HG03354 (cell line): ENCODE measurements at regions not wholly inside any gene's neighbourhood (a gene's known extent, or its start where the extent isn't known, plus 50 kb on each side); places are given as distances from the start of the nearest gene placed in this dataset.

Experiments used
- ATAC-seq: cut with Tn5 transposase; IDR thresholded peaks from one replicate; pipeline ENCODE4 v1.9.1; 2021; ENCODE audit warnings: mild to moderate bottlenecking; ENCODE audit not compliant: unreplicated experiment, poor library complexity, severe bottlenecking

DNA sequence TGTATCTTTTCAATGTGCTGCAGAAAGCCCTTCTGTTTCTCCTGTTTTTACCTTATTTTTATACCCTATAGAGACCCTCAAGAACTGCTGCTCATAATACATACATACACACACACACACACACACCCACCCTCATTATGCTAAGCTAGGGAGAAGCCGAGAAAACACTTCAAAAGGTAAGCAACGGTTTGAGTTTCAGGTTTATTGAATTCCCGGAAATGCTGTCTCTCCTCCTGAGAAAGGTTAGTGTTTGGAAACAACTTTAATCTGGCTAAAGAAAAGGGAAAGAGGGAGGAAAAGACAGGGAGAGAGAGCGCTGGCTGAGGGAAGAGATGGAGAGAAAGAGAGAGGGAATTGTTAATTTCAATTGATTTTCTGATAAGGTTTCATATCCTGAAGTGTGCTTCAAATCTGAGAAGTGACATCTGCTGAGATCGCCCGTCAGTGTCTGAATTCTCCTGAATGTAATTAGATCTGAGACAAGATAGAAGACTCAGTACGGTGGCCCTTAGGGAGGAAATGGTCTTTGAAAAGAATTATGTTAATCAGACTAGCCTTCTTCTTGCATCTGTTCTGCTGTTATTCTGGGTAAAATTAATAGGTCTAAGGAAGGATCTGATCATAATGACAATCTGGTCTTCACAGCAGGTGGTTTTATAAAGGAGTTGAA lies 169.1 kb downstream of the NXPE2 start:
- ATAC-seq: no peak

DNA sequence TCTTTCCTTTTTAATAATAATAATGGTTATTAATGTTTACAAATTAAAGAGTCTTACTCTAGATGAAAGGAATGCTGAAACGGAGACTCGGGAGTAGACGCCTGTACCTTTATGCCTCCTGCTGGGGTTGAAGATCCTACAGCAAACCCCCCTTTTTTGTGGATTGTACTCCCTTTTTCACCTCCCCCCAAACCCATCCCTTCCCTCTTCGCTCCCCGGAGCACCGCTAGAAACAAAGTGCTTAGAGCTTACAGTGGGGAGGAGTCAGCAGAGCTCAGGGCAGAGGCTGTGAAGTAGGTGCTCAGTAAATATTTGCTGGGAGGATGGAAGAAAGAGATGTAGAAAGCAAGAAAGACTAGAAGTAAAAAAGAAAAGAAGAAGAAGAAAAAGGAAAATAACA lies 169.7 kb downstream of the NXPE2 start:
- ATAC-seq: no peak

DNA sequence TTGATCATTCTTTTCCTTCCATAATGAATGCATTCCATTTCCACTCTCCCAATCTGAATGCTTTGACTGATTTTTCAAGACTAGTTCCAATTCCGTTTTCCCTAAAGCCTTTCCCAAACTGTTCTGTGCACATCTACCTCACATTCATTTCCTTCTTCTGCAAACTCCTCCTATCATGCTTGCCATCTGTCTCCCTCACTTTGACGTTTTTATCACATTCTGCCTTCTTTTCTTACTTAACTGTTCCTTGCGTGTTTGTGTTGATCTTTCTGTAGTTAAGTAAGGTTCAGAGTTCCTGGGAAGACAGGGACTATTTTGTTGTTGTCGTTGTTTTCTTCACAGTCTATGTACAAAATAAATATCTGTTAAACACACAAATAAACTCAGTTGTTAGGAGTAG lies 179.0 kb downstream of the NXPE2 start:
- no peak for ATAC-seq

DNA sequence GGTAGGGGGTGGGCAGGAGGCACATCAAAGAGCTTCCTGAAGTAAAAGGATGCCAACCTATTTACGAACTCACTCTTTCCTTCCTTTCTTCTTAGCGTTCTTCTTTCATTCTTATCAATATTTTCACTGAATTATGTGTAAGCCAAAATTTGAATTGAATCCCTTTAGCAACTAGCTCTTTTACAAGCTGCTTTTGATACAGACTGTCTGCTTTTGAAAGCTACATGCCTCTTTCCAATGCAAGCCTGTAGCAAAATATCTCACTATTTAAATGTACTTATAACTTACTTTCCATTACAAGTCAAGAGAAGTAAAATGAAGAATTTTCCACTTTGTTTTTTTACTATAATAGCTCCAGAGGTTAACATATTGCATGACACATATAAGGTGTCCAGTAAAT lies 186.6 kb downstream of the NXPE2 start:
- ATAC-seq: no peak

DNA sequence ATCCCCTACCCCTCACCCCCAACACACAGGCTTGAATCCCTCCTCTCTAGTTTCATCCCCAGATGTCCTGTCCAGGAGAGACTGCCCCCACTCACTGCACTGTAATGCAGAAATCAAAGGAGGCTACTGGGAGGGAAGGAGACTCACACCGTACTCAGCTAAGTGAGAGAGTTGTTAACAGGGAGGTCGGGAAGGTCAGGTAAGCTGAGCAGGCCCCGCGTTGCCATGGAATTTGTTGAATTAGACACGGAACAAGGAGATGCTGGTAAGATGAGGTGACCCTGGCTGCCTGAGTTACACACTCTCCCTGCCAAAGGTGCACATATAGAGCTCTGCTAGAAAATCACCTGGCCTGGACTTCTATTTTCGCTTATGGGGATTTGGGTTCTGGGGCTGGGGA lies 197.9 kb downstream of the NXPE2 start:
- no peak for ATAC-seq

DNA sequence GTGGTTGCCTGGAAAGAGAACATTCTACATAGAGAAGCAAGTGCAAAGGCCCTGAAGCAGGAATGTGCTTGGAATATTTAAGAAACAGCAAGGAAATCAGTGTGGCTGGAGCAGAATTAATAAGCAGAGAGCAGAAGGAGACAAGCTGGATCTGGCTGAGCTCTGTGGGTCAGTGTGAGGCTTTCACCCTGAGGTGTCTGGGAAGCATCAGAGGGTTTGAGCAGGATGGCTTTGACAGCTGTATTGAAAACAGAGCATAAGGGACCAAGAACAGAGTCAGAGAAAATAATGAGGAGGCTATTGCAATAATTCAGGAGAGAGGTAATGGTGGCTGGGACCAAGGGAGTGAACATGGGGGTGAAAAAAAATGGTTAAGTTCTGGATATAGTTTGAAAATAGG lies 199.6 kb downstream of the NXPE2 start:
- ATAC-seq: no peak

DNA sequence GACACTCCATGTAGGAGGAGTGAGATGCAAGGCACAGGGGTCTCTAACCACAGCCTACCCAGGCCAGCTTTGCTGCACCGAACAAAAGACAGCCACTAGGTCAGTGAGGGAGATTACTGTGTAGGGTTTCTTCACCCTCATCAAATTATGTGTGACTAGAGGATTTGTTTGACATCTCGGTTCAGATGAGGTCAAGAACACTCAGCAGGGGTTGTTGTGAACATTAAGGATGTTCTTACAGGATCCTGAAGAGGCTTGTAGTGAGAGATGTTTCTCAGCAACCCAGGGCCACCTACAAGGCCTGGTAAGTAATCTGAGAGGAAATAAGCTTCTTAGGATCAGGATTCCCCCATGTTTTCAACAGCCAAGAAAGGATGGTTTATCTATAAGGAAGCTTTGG lies 202.1 kb downstream of the NXPE2 start:
- no peak for ATAC-seq

DNA sequence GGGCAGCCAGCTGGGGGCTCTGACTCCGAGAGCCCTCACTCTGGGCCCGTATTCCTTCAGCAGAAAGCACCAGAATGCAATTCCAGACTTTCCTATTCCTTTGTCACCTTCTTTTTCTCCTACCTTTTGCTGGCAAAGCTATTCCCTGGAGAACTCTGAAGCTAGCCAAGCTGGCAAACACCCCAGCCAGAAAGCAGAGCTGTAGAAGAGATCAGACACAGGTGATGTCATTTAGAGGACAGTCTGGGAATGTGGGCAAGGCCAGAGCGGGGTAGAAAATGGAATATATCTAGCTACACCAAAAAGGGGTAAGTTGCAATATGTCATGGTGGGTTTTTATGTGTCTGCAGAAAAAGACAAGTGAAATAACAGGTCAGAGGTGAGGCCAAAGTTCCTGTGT lies 205.1 kb downstream of the NXPE2 start:
- no peak for ATAC-seq

DNA sequence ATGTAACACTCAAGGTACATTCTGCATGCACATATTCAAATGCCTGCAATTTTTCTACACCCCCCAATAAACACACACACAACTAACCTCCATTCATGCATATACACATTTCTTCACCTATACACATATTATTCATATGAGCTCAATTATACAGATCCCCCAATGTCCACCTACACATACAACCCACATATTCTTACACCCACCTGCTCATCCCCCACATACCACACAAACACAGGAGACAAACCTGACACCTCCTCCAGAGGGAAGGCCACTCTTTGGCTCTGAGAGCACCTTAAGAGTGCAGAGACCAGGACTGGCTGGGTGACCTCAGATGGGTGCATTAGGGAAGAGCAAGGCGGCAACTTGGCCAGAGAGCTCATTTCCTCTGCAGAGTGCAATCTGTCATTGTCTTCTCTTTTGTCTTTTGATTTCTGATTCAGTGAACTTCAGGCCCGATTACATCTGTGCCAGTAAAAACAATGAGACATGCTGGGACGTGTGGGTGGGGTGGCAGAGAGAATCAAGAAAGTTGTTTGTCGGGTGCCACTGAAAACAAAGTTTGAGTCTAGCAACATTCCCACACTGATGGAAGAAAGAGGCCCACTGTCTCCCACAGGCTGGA lies 208.4 kb downstream of the NXPE2 start:
- no peak for ATAC-seq

DNA sequence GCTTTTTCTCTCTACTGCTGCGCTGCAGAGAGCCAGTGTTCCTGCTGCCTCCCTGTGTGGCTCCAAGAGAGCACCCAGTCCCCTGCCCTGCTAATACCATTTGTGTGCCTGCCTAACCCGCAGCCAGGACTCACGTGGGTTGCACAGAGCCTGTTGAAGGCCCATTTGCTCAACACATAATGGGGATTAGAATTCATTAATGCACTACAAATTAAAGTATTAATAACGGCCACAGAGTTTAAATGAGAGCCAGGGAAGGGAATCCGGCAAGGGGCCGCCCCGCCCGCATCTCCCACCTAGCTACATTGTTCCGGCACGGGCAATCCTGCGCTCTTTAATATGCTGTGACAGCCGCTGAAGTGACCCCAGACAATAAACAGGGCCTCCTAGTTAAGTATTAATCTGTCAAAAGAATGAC lies 211.3 kb downstream of the NXPE2 start:
- no peak for ATAC-seq

DNA sequence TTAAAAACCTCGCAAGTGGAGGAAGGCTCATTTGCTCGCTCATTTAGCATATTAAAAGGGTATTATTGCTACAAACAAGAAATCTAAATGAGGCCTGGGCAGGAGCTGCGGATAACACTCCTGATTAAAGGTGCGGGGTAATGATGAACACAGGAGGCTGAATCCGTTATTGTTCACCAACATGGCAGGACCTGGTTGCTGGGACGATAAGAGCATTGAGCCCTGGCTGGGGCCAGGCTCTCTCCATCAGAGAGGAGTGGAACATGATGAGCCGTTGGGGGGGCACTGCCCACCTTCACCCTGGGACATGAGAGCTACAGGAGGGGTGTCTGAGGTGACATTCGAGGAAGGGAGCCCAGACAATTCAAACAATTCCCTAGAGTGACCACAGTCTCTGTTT lies 211.7 kb downstream of the NXPE2 start:
- ATAC-seq: no peak

DNA sequence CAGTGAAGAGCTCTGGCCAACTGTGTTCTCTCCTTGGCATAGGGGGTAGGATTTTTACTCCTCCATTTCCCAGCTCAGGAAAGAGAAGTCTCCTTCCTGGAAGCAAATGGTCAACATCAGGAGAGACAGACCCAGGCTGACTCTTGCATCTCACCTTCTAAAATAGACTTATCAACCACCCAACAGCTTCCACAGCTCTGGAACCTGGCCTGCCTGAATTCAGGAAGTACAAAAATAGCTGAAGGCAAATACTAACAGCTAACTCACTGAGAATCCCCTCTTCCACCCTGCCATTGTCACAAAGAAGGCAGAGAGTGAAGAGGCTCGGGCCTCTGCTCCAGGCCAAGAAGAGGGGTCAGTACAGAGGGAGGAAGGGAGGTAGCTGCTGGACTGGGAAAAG lies 213.6 kb downstream of the NXPE2 start:
- no peak for ATAC-seq

DNA sequence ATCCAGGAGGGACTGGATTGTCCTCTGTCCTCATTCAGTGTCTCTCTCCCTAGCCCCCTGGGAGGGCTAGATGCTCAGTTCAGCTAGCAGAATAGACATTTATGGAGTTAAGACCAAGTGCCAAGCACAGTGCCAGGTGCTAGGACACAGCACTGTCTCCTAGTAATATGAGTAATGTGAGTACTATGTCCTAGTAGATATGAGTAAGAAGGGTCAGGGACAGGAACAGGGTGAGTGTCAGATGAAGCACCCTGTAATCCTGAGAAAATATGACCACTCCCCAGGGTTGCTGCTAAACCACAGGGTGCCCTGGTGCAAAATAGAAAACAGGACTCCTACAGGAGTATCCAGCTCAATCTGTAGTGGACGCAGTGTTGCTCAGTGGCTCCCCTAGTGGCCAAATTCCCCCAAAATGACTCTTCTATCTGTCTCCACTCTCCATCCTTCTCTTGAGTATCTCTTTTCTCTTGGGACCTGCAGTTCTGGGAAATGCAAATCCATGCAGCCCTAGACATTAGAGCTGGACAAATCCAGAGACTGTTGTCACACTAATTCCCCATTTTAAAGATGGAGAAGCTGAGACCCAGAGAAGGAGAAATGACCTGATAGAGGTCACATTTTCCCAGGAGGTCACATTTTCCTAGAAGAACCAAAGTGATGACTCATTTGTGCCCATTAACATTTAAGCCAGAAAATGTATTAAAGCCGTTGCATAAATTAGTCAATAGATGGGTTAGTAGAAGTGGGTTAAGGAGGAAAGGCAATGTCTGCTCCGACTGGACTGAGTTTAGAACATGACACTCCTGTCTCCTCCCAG lies 214.3 kb downstream of the NXPE2 start:
- no peak for ATAC-seq

DNA sequence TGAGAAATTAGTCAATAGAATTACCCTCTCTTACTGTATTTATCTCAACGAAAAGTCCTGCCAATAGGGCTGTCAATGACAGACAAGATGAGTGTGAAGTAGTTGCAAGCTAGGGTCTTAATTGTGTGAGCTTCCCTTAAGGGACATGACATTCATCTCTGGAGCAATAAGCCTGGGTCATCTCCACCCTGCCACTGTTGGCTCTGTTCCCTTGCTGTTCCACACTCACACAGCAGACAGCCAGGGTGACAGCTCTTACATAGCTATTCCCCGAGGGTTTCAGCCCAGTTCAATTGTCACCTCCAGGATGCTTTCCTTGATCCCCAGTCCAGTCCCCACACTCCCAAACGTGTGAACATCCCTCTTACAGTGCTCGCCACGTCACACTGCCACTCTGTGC lies 215.0 kb downstream of the NXPE2 start:
- no peak for ATAC-seq

DNA sequence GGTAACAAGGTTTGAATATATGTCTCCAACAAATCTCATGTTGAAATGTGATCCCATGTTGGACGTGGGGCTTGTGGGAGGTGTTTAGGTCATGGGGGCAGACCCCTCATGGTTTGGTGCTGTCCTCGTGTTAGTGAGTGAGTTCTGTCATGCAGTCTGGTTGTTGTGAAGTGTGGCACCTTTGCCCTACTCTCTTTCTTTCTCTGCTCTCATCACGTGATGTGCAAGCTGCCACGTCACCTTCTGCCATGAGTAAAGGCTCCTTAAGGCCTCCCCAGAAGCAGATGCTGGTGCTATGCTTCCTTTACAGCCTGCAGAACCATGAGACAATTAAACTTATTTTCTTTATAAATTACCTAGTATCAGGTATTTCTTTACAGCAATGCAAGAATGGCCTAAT lies 218.3 kb downstream of the NXPE2 start:
- ATAC-seq: no peak

DNA sequence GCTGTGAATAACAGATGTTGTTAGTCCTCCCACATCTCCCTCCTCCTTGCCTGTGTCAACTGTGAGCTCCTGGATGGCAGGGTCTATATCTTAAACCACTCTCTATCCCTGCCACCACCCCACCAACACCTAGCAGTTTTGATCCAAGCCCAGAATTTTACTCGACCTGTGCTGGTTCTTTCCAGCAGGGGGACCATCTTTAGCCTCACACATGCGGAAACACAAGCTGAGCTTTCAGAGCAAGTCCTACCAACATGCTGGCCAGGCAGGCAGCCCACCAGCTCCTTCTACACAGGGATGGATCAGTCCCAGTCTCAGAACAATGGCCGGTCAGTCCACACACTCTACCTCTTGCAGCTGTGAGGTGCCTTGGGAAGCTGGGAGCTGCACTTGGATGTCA lies 231.5 kb downstream of the NXPE2 start:
- ATAC-seq: no peak

DNA sequence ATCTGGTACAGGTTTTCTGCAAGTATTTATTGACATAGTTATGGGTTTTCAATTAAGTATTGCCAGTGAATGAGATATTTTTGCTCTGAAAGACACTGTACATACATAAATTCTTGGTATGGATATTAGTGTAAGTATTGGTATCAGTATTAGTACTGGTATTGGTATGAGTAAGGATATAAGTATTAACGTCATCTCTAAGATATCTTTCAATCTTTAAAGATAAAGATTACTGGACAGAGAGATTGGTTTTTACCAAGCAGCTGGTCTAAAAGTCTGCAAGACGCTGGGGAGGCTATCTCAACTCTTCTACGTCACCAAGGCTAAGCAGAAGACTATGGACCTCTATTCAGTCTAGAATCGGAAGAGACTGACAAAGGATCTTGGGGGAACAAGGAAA lies 234.5 kb downstream of the NXPE2 start:
- peak; percentile 50 for ATAC-seq

DNA sequence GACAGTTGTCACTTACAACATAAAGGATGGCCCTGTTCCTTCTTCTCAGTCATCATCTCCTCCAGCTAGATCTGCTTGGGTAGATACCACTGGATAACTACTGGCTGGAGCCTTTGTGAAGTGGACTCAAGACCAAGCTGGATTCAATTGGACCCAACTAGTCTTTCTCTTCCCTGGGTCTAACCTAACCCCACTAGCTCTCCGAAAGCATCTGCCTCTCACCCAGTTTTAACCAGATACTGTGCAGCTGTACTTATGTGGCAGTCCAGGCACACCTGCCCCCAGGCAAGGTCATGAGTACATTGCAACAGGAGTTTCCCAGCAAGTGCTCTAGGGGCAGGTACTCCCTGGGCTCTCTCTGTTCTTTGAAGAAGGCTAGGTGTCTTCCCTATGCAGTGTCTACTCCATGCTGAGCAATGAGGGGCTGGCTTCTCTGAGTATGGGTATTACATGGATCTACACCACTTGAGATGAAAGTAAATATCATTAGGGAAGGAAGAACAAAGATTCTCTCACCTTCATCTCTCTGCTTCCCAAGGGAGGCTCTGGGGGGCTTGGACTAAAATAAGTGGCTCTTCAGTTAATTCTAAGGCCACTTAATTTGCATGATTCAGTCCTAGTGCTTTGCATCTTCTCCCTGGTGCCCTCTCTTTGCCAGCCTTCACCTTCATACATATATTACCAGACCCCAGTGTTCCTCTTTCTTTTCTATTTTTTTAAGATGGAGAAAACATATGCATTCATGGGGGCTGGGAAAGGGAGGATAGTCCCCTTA lies 236.1 kb downstream of the NXPE2 start:
- no peak for ATAC-seq

DNA sequence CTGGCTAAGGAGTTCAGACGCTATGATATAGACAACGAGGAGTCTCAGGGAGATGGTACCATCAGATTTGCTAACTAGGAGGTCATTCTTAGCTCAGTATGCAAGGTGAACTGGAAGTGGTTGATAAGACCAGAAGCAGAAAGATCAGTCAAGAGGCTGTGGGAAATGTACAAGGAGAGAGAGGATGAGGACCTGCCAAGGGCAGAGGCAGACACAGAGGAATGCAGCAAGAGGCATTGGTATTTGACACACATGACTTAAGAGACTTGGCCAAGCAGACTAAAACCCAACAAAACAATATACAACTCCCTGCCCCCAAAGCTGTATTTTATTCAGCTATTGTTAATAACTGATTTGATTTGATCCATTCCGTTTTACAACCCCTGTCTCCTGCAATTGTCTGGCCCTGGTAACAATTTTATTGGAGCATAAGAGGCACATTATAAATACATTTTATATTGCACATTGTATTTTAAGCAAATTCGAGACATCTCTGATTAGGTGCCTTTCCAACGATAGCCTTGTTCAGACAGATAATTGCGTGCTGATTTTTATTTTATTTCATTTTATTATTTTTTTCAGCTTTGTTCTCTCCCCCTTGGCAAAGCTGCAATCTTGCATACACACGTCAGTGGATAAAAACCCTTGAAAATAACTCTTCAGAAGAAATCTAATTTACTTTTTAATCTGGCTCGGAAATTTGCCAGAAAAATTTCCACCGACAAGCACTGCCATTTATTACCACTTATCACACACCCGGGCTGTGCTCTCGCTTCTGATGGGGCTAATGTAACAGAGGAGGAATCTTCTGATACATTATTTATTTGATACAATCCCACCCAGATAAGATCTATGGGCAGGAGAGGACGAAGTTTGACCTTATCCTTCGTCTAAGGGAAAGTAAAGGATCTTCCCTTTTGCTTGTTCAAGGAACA lies 237.8 kb downstream of the NXPE2 start:
- ATAC-seq: no peak
